A549 (cell line): ENCODE measurements at regions not wholly inside any gene's neighbourhood (a gene's known extent, or its start where the extent isn't known, plus 50 kb on each side); places are given as distances from the start of the nearest gene placed in this dataset.

ENCODE experiments used
- ATAC-seq, 2 experiments: fragments of 200-7000 bp in 1 of 2; fragments of >200 bp in 1 of 2; cut with Nextera tagmentation in 1 of 2; cut with Tn5 transposase in 1 of 2; 3 replicates each; pipeline versions ENCODE4 v1.8.0 to v1.9.1; 2018 to 2020; ENCODE audit warnings: mild to moderate bottlenecking in 1 of 2, moderate library complexity in 1 of 2
- CTCF ChIA-PET: fragments of 300-600 bp; sonication (Branson Sonifier 250); formaldehyde crosslinking; extraction: SDS; loops from one replicate; lab custom pipeline; 2021; ENCODE audit warnings: antibody characterized with exemption, inconsistent platforms; lab: Yijun Ruan, JAX
- POLR2A ChIA-PET: fragments of 350-600 bp; formaldehyde crosslinking; extraction: SDS; loops from one replicate; lab custom pipeline; 2021; ENCODE audit warnings: antibody characterized with exemption, inconsistent platforms; lab: Yijun Ruan, JAX
- DNase-seq, 2 experiments: peaks; one replicate each; pipeline versions ENCODE4 v3.0.0 to v3.0.0-alpha.2; 2011 to 2016; ENCODE audit warnings: low read depth in 1 of 2, low spot score in 1 of 2
- FAIRE-seq: peaks from 2 replicates; lab custom pipeline; 2011; peaks lifted over from hg19 to GRCh38; lab: Jason Lieb, UNC
- H3K27ac ChIP-seq, 2 experiments: fragments of >200 bp; sonication (Bioruptor Twin); formaldehyde crosslinking; 3 replicates each; pipeline ENCODE4 v1.5.1; 2016 to 2017
- H3K4me1 ChIP-seq: fragments of >200 bp; sonication (Bioruptor Twin); formaldehyde crosslinking; 3 replicates; pipeline ENCODE4 v1.6.1; 2016
- H3K4me2 ChIP-seq: fragments of >200 bp; sonication (Bioruptor Twin); formaldehyde crosslinking; 3 replicates; pipeline ENCODE4 v1.6.1; 2016
- H3K4me3 ChIP-seq: fragments of >200 bp; sonication (Bioruptor Twin); formaldehyde crosslinking; 3 replicates; pipeline ENCODE4 v1.5.1; 2016
- H3K9me3 ChIP-seq: fragments of >200 bp; sonication (Bioruptor Twin); formaldehyde crosslinking; 3 replicates; pipeline ENCODE4 v1.6.1; 2016
- CHD2 ChIP-seq: fragments of 150-350 bp; IDR thresholded peaks from 2 replicates; pipeline ENCODE4 v1.6.1; 2014; ENCODE audit warnings: low read length; ENCODE audit not compliant: partially characterized antibody
- CHD4 ChIP-seq: fragments of 200-600 bp; sonication (generic); IDR thresholded peaks from 2 replicates; pipeline ENCODE4 v1.6.1; 2016; ENCODE audit warnings: antibody characterized with exemption, mild to moderate bottlenecking, borderline replicate concordance
- HEYL ChIP-seq: fragments of 250-450 bp; sonication (Bioruptor Pico); IDR thresholded peaks from 2 replicates; pipeline ENCODE4 v1.8.0; 2021; ENCODE audit warnings: mild to moderate bottlenecking, moderate library complexity
- HOXB5 ChIP-seq: fragments of 250-450 bp; sonication (Bioruptor Pico); IDR thresholded peaks from 2 replicates; pipeline ENCODE4 v1.5.0; 2020; ENCODE audit warnings: mild to moderate bottlenecking, moderate library complexity
- MAFK ChIP-seq: fragments of 450-650 bp; IDR thresholded peaks from 2 replicates; pipeline ENCODE4 v1.6.1; 2014; ENCODE audit not compliant: partially characterized antibody
- NFE2L2 ChIP-seq: fragments of 150-350 bp; conservative IDR thresholded peaks from 2 replicates; pipeline ENCODE4 v1.6.1; 2014; ENCODE audit warnings: low read length
- PHF8 ChIP-seq: fragments of 200-600 bp; sonication (generic); IDR thresholded peaks from 2 replicates; pipeline ENCODE4 v1.6.1; 2016; ENCODE audit warnings: low read depth, mild to moderate bottlenecking, antibody characterized with exemption, moderate library complexity, borderline replicate concordance
- TFCP2L1 ChIP-seq: fragments of 250-450 bp; sonication (Bioruptor Pico); IDR thresholded peaks from 2 replicates; pipeline ENCODE4 v1.5.0; 2021; ENCODE audit warnings: mild to moderate bottlenecking
- WGBS: methylation state at CpG from one replicate; pipeline ENCODE4 v1.1.6; 2017; ENCODE audit errors: missing lambda C conversion rate; 5-methylcytosine and 5-hydroxymethylcytosine counted together
- TF ChIP-seq, protein P1 (sequence below): fragments of >200 bp; sonication (Bioruptor Twin); formaldehyde crosslinking; IDR thresholded peaks from 3 replicates; pipeline ENCODE4 v1.5.1; 2016
- TF ChIP-seq, protein P2 (sequence below): IDR thresholded peaks from 2 replicates; pipeline ENCODE4 v1.6.1; 2012; ENCODE audit warnings: low read depth, borderline replicate concordance
- TF ChIP-seq, protein P3 (sequence below): fragments of 250-450 bp; sonication (Bioruptor Pico); IDR thresholded peaks from 2 replicates; pipeline ENCODE4 v1.5.0; 2020; ENCODE audit warnings: low read depth, mild to moderate bottlenecking, moderate library complexity
- TF ChIP-seq, protein P4 (sequence below): IDR thresholded peaks from 2 replicates; pipeline ENCODE4 v1.6.1; 2012
- TF ChIP-seq, protein P5 (sequence below): IDR thresholded peaks from 2 replicates; pipeline ENCODE4 v1.6.1; 2012
- TF ChIP-seq, protein P6 (sequence below): fragments of 150-350 bp; IDR thresholded peaks from 2 replicates; pipeline ENCODE4 v1.6.1; 2014; ENCODE audit warnings: low read depth, mild to moderate bottlenecking, low read length

DNA sequence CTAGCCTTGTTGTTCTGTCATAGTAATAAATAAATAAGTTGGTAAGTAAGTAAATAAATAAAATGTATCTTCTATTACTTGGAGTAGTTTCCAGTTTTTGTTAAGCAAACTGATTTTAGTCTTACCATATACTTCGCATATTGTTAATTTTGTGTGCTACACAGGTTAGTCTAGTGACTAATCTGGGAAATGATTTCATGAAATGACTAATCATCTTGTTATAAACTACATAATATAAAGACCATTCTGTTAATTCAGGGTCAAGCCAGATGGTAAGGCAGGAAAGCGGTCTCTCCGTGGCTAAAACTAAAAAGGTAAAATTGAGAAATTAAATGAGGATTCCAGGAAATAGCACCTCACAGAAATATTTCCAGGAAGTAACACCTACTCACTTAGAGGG lies 58.5 kb upstream of the FOXP2 start (continued):
- TF ChIP-seq, protein P1, sequence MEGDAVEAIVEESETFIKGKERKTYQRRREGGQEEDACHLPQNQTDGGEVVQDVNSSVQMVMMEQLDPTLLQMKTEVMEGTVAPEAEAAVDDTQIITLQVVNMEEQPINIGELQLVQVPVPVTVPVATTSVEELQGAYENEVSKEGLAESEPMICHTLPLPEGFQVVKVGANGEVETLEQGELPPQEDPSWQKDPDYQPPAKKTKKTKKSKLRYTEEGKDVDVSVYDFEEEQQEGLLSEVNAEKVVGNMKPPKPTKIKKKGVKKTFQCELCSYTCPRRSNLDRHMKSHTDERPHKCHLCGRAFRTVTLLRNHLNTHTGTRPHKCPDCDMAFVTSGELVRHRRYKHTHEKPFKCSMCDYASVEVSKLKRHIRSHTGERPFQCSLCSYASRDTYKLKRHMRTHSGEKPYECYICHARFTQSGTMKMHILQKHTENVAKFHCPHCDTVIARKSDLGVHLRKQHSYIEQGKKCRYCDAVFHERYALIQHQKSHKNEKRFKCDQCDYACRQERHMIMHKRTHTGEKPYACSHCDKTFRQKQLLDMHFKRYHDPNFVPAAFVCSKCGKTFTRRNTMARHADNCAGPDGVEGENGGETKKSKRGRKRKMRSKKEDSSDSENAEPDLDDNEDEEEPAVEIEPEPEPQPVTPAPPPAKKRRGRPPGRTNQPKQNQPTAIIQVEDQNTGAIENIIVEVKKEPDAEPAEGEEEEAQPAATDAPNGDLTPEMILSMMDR, result no peak
- TF ChIP-seq, all 56 proteins: peak for 0

DNA sequence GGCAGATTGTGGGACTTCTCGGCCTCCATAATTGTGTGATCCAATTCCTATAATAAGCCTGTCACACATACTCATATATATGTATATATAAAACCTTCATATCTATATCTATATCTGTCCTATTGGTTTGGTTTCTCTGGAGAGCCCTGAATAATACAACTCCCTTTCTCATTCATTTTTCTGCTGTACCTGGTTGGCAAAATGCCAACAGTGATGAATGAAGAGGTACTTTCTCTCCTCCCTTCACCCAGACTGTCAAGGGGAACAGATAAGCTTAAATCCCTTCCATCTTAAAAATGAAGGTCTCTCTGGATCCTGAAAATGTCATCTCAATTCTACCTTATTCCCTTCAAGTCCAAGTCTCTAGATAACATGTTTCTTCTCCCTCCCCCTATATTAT lies 60.3 kb upstream of the FOXP2 start:
- no peaks in the 10 kb centered on the region for H3K9me3 ChIP-seq
- CTCF ChIA-PET, result no interaction called here
- FAIRE-seq, result no peak
- TF ChIP-seq MAFK, result no peak
- TF ChIP-seq, protein P2, sequence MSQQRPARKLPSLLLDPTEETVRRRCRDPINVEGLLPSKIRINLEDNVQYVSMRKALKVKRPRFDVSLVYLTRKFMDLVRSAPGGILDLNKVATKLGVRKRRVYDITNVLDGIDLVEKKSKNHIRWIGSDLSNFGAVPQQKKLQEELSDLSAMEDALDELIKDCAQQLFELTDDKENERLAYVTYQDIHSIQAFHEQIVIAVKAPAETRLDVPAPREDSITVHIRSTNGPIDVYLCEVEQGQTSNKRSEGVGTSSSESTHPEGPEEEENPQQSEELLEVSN, result no peak
- TF ChIP-seq CHD2, result no peak
- no peak for TF ChIP-seq HOXB5 (CRISPR knock-in tag)
- no peak for TF ChIP-seq CHD4
- TF ChIP-seq, protein P3, sequence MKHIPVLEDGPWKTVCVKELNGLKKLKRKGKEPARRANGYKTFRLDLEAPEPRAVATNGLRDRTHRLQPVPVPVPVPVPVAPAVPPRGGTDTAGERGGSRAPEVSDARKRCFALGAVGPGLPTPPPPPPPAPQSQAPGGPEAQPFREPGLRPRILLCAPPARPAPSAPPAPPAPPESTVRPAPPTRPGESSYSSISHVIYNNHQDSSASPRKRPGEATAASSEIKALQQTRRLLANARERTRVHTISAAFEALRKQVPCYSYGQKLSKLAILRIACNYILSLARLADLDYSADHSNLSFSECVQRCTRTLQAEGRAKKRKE, result no peak
- H3K4me3 ChIP-seq, result no peak overlapping the region
- 14% methylated on average over 1 of the region's 1 CpG for WGBS
- no peak for DNase-seq
- ATAC-seq, result no peak
- POLR2A ChIA-PET, result no interaction called here
- no peak overlapping the region for H3K27ac ChIP-seq
- H3K4me2 ChIP-seq, result no peak overlapping the region
- no peaks in the 10 kb centered on the region for H3K4me1 ChIP-seq

DNA sequence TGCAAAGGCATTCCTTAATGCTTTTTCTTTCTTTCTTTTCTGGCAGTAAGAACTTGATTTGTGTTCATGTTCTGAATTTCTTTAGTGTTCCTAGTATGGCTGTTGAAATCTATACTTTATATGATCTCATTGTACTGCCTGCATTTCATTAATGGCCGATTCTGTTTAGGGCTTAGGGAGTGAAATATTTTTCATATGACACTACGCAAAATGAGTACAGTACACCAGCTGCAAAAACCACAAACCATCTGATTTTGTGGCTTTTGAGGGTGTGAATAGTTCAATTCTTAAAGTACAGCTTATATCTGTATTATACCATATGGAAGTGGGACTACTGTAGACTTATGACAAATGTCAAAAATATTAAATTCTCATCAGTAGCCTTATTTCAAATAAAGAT lies 69.1 kb upstream of the FOXP2 start:
- no peak for FAIRE-seq
- H3K4me1 ChIP-seq, result no peaks in the 10 kb centered on the region
- DNase-seq, result no peak
- H3K4me2 ChIP-seq, result no peak overlapping the region
- no peaks in the 10 kb centered on the region for H3K9me3 ChIP-seq
- ChIA-PET CTCF (no interaction called here), POLR2A (no interaction called here)
- TF ChIP-seq, protein P4, sequence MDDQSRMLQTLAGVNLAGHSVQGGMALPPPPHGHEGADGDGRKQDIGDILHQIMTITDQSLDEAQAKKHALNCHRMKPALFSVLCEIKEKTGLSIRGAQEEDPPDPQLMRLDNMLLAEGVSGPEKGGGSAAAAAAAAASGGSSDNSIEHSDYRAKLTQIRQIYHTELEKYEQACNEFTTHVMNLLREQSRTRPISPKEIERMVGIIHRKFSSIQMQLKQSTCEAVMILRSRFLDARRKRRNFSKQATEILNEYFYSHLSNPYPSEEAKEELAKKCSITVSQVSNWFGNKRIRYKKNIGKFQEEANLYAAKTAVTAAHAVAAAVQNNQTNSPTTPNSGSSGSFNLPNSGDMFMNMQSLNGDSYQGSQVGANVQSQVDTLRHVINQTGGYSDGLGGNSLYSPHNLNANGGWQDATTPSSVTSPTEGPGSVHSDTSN, result no peak
- TF ChIP-seq, protein P3, result no peak
- TF ChIP-seq, protein P5, sequence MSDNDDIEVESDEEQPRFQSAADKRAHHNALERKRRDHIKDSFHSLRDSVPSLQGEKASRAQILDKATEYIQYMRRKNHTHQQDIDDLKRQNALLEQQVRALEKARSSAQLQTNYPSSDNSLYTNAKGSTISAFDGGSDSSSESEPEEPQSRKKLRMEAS, result no peak
- TF ChIP-seq HEYL (CRISPR knock-in tag), result no peak
- TF ChIP-seq, protein P6, sequence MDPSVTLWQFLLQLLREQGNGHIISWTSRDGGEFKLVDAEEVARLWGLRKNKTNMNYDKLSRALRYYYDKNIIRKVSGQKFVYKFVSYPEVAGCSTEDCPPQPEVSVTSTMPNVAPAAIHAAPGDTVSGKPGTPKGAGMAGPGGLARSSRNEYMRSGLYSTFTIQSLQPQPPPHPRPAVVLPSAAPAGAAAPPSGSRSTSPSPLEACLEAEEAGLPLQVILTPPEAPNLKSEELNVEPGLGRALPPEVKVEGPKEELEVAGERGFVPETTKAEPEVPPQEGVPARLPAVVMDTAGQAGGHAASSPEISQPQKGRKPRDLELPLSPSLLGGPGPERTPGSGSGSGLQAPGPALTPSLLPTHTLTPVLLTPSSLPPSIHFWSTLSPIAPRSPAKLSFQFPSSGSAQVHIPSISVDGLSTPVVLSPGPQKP, result no peak
- no peak for TF ChIP-seq TFCP2L1 (CRISPR knock-in tag)
- no peak for TF ChIP-seq PHF8
- TF ChIP-seq NFE2L2, result no peak
- no peak overlapping the region for H3K4me3 ChIP-seq
- whole genome bisulfite sequencing, result 36% methylated on average over 2 of the region's 2 CpGs
- H3K27ac ChIP-seq, result no peak overlapping the region
- no peak for ATAC-seq
